H9 (cell line): ENCODE measurements at regions not wholly inside any gene's neighbourhood (a gene's known extent, or its start where the extent isn't known, plus 50 kb on each side); places are given as distances from the start of the nearest gene placed in this dataset.

Experiments
- DNase-seq: peaks from one replicate; pipeline ENCODE4 v3.0.0-alpha.2; 2017
- H2AFZ ChIP-seq: one replicate; pipeline ENCODE4 v1.6.1; 2013; ENCODE audit warnings: mild to moderate bottlenecking, low read length, control low read depth, moderate library complexity
- H2AK5ac ChIP-seq: 2 replicates; pipeline ENCODE4 v1.6.1; 2013; ENCODE audit warnings: low read length, control low read depth, mixed read lengths; ENCODE audit not compliant: insufficient read length
- H2BK120ac ChIP-seq: one replicate; pipeline ENCODE4 v1.6.1; 2013; ENCODE audit warnings: low read depth, mild to moderate bottlenecking, low read length, control low read depth, inconsistent platforms; ENCODE audit not compliant: poor library complexity, severe bottlenecking
- H2BK12ac ChIP-seq: 2 replicates; pipeline ENCODE4 v1.6.1; 2013; ENCODE audit warnings: low read length, control low read depth, mixed read lengths, low read depth; ENCODE audit not compliant: insufficient read length
- H2BK15ac ChIP-seq: 2 replicates; pipeline ENCODE4 v1.6.1; 2013; ENCODE audit warnings: low read depth, low read length, control low read depth
- H2BK20ac ChIP-seq: one replicate; pipeline ENCODE4 v1.6.1; 2013; ENCODE audit warnings: low read depth, mild to moderate bottlenecking, low read length, control low read depth, inconsistent platforms; ENCODE audit not compliant: poor library complexity, severe bottlenecking
- H2BK5ac ChIP-seq: 2 replicates; pipeline ENCODE4 v1.6.1; 2013; ENCODE audit warnings: low read length, control low read depth, mixed read lengths; ENCODE audit not compliant: insufficient read length
- H3K14ac ChIP-seq: 2 replicates; pipeline ENCODE4 v1.6.1; 2013; ENCODE audit warnings: low read length, control low read depth; ENCODE audit not compliant: insufficient read depth
- H3K18ac ChIP-seq: 2 replicates; pipeline ENCODE4 v1.6.1; 2013; ENCODE audit warnings: low read depth, mild to moderate bottlenecking, mixed read lengths, low read length, control low read depth; ENCODE audit not compliant: insufficient read length
- H3K23ac ChIP-seq: 2 replicates; pipeline ENCODE4 v1.6.1; 2013; ENCODE audit warnings: low read length, control low read depth, mixed read lengths, low read depth; ENCODE audit not compliant: insufficient read length
- H3K23me2 ChIP-seq: 2 replicates; pipeline ENCODE4 v1.6.1; 2013; ENCODE audit warnings: low read depth, mild to moderate bottlenecking, mixed read lengths, low read length, control low read depth; ENCODE audit not compliant: insufficient read length, poor library complexity, severe bottlenecking
- H3K27ac ChIP-seq: 2 replicates; pipeline ENCODE4 v1.5.1; 2013; ENCODE audit warnings: low read length, control low read depth, mixed read lengths, low read depth; ENCODE audit not compliant: insufficient read length
- H3K27me3 ChIP-seq: 2 replicates; pipeline ENCODE4 v1.6.1; 2013; ENCODE audit warnings: low read length, control low read depth, inconsistent platforms; ENCODE audit not compliant: insufficient read depth
- H3K4ac ChIP-seq: 2 replicates; pipeline ENCODE4 v1.6.1; 2013; ENCODE audit warnings: low read depth, mild to moderate bottlenecking, control low read depth, inconsistent platforms, low read length, moderate library complexity
- H3K4me1 ChIP-seq: 2 replicates; pipeline ENCODE4 v1.6.1; 2013; ENCODE audit warnings: low read length, control low read depth, inconsistent platforms; ENCODE audit not compliant: insufficient read depth
- H3K4me2 ChIP-seq: 2 replicates; pipeline ENCODE4 v1.6.1; 2013; ENCODE audit warnings: low read length, control low read depth, mixed read lengths; ENCODE audit not compliant: insufficient read length, insufficient read depth
- H3K56ac ChIP-seq: 2 replicates; pipeline ENCODE4 v1.6.1; 2013; ENCODE audit warnings: low read depth, mild to moderate bottlenecking, mixed read lengths, low read length, control low read depth; ENCODE audit not compliant: insufficient read length
- H3K79me1 ChIP-seq: 2 replicates; pipeline ENCODE4 v1.6.1; 2013; ENCODE audit warnings: low read depth, mild to moderate bottlenecking, moderate library complexity, low read length, control low read depth, inconsistent platforms; ENCODE audit not compliant: insufficient read depth, poor library complexity, severe bottlenecking
- H3K79me2 ChIP-seq: 2 replicates; pipeline ENCODE4 v1.6.1; 2013; ENCODE audit warnings: low read length, control low read depth, inconsistent platforms; ENCODE audit not compliant: insufficient read depth
- H3K9ac ChIP-seq: 2 replicates; pipeline ENCODE4 v1.6.1; 2013; ENCODE audit warnings: low read length, control low read depth, mixed read lengths; ENCODE audit not compliant: insufficient read length; ENCODE audit errors: extremely low read depth
- H3K9me3 ChIP-seq: one replicate; pipeline ENCODE4 v1.6.1; 2013; ENCODE audit warnings: low read depth, low read length, inconsistent platforms; ENCODE audit not compliant: control insufficient read depth
- H3T11ph ChIP-seq: one replicate; pipeline ENCODE4 v1.6.1; 2013; ENCODE audit warnings: mild to moderate bottlenecking, low read length, control low read depth, inconsistent platforms
- H4K20me1 ChIP-seq: one replicate; pipeline ENCODE4 v1.6.1; 2013; ENCODE audit not compliant: control insufficient read depth, insufficient read length, insufficient read depth
- H4K5ac ChIP-seq: 2 replicates; pipeline ENCODE4 v1.6.1; 2013; ENCODE audit warnings: low read depth, mild to moderate bottlenecking, mixed read lengths, low read length, control low read depth; ENCODE audit not compliant: insufficient read length
- H4K8ac ChIP-seq: replicated peaks from 2 replicates; pipeline ENCODE4 v1.6.1; 2013; ENCODE audit warnings: low read length, control low read depth, mixed read lengths, low read depth; ENCODE audit not compliant: insufficient read length
- H4K91ac ChIP-seq: 2 replicates; pipeline ENCODE4 v1.6.1; 2013; ENCODE audit warnings: low read depth, mild to moderate bottlenecking, moderate library complexity, mixed read lengths, low read length, control low read depth; ENCODE audit not compliant: insufficient read length
- H3K27ac Mint-ChIP-seq, 3 experiments: 2 replicates in 2 of 3; 3 replicates in 1 of 3; pipeline ENCODE4 v1.8.0; 2020 to 2021; ENCODE audit warnings: mixed read lengths in 3 of 3, mild to moderate bottlenecking in 1 of 3, moderate library complexity in 1 of 3
- H3K27me3 Mint-ChIP-seq: 2 replicates; pipeline ENCODE4 v1.8.0; 2021; ENCODE audit warnings: low read depth, mild to moderate bottlenecking, moderate library complexity, mixed read lengths
- H3K36me3 Mint-ChIP-seq, 3 experiments: 2 replicates in 2 of 3; 3 replicates in 1 of 3; pipeline ENCODE4 v1.8.0; 2020 to 2021; ENCODE audit warnings: low read depth in 3 of 3, mixed read lengths in 3 of 3; ENCODE audit not compliant: insufficient read depth in 1 of 3
- H3K4me1 Mint-ChIP-seq, 2 experiments: 2 replicates each; pipeline ENCODE4 v1.8.0; 2020; ENCODE audit warnings: mixed read lengths in 2 of 2
- H3K4me3 Mint-ChIP-seq, 2 experiments: 2 replicates in 1 of 2; 3 replicates in 1 of 2; pipeline ENCODE4 v1.8.0; 2020 to 2021; ENCODE audit warnings: mild to moderate bottlenecking in 2 of 2, mixed read lengths in 2 of 2, moderate library complexity in 1 of 2
- H3K9me3 Mint-ChIP-seq, 2 experiments: 2 replicates in 1 of 2; 3 replicates in 1 of 2; pipeline ENCODE4 v1.8.0; 2020; ENCODE audit warnings: mild to moderate bottlenecking in 2 of 2, mixed read lengths in 2 of 2, moderate library complexity in 1 of 2
- WGBS: extraction: QIAGEN DNeasy Blood & Tissue Kit; methylation state at CpG from one replicate; pipeline ENCODE4 v1.1.7; 2013; ENCODE audit warnings: missing lambda C conversion rate, low lambda C conversion rate, mixed read lengths; ENCODE audit not compliant: insufficient read length; ENCODE audit errors: extremely low coverage; 5-methylcytosine and 5-hydroxymethylcytosine counted together
- TF ChIP-seq, protein P1 (sequence below): fragments of 200-600 bp; sonication (generic); conservative IDR thresholded peaks from 3 replicates; pipeline ENCODE4 v1.8.0; 2021; ENCODE audit warnings: antibody characterized with exemption, mild to moderate bottlenecking

DNA sequence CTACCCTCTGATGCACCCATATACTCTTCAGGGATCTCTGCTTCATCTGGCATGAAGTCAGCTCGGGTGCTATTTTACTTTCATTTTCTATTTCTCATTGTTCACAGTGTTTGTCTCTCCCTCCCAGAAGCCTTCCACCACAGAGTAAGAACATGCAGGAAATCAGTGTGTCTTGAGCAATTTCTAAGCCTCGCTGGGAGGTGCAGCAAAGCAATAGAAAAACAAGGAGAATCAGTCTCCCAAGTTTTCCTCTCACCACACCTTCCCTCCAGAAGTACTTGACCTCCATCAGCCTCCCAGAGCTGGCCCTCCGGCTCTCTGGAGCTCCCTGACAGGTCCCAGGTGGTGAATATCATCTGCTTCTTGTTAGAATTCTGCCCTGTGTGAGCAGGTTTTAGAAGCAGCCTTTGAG lies 594.7 kb upstream of the CAMK1G start:
- Histone ChIP-seq H3K27ac (no peak overlapping the region), H3K79me1 (no peaks in the 10 kb centered on the region), H3K18ac (no peak overlapping the region), H3K79me2 (no peaks in the 10 kb centered on the region), H3K14ac (no peak overlapping the region), H4K91ac (no peak overlapping the region), H3K27me3 (no peaks in the 10 kb centered on the region), H2BK12ac (no peak overlapping the region), H4K5ac (no peak overlapping the region), H3K9me3 (no peaks in the 10 kb centered on the region), H3K4me1 (no peaks in the 10 kb centered on the region), H3K9ac (no peak overlapping the region), H2AK5ac (no peak overlapping the region), H2BK5ac (no peak overlapping the region), H2AFZ (no peak overlapping the region), H4K8ac (no peak overlapping the region), H2BK20ac (no peak overlapping the region), H3K23me2 (no peaks in the 10 kb centered on the region), H2BK15ac (no peak overlapping the region), H3K4ac (no peak overlapping the region), H3K56ac (no peak overlapping the region), H3K4me2 (no peak overlapping the region), H3T11ph (no peak overlapping the region), H4K20me1 (no peaks in the 10 kb centered on the region), H3K23ac (no peak overlapping the region), H2BK120ac (no peak overlapping the region)
- TF ChIP-seq, protein P1, sequence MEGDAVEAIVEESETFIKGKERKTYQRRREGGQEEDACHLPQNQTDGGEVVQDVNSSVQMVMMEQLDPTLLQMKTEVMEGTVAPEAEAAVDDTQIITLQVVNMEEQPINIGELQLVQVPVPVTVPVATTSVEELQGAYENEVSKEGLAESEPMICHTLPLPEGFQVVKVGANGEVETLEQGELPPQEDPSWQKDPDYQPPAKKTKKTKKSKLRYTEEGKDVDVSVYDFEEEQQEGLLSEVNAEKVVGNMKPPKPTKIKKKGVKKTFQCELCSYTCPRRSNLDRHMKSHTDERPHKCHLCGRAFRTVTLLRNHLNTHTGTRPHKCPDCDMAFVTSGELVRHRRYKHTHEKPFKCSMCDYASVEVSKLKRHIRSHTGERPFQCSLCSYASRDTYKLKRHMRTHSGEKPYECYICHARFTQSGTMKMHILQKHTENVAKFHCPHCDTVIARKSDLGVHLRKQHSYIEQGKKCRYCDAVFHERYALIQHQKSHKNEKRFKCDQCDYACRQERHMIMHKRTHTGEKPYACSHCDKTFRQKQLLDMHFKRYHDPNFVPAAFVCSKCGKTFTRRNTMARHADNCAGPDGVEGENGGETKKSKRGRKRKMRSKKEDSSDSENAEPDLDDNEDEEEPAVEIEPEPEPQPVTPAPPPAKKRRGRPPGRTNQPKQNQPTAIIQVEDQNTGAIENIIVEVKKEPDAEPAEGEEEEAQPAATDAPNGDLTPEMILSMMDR: no peak
- no CpG with 5 or more reads among the region's 3 CpGs for WGBS
- no peak for DNase-seq
- peaks cover 25 to 27% of the 10 kb centered on the region in 2 experiments for H3K9me3 Mint-ChIP-seq
- H3K27me3 Mint-ChIP-seq: peaks cover 2% of the 10 kb centered on the region; the same call in 1 of the 2 replicates
- peaks cover 8 to 25% (median 15%) of the 10 kb centered on the region in 3 experiments; a peak in 6 of 7 replicates for H3K36me3 Mint-ChIP-seq
- no peaks in the 10 kb centered on the region for H3K4me1 Mint-ChIP-seq
- no peak overlapping the region for H3K4me3 Mint-ChIP-seq
- no peak overlapping the region for H3K27ac Mint-ChIP-seq
